Neutrophil (primary cell): ENCODE measurements at regions not wholly inside any gene's neighbourhood (a gene's known extent, or its start where the extent isn't known, plus 50 kb on each side); places are given as distances from the start of the nearest gene placed in this dataset.
"Not testable (repeated sequence)": the region's sequence is repeated elsewhere in the genome, so short reads cannot be mapped to it uniquely, and the experiment has no call there.

ENCODE experiments used
- H3K27ac ChIP-seq: fragments of 200-600 bp; sonication (generic); 2 replicates; pipeline ENCODE4 v1.5.1; 2016; ENCODE audit warnings: mild to moderate bottlenecking, moderate library complexity
- H3K27me3 ChIP-seq: fragments of 200-600 bp; sonication (generic); 2 replicates; pipeline ENCODE4 v1.6.0; 2016; ENCODE audit warnings: mild to moderate bottlenecking
- H3K36me3 ChIP-seq: fragments of 200-600 bp; sonication (generic); 2 replicates; pipeline ENCODE4 v1.5.1; 2017
- H3K4me1 ChIP-seq, 2 experiments: fragments of 200-600 bp in 1 of 2; sonication (generic) in 1 of 2; 1 replicate in 1 of 2; 2 replicates in 1 of 2; pipeline versions ENCODE4 v1.5.1 to v1.6.1; 2013 to 2016; ENCODE audit warnings: low read depth in 1 of 2, low read length in 1 of 2, mild to moderate bottlenecking in 1 of 2, moderate library complexity in 1 of 2; ENCODE audit not compliant: control insufficient read depth in 1 of 2, insufficient read depth in 1 of 2
- H3K4me3 ChIP-seq, 2 experiments: fragments of 200-600 bp in 1 of 2; sonication (generic) in 1 of 2; 1 replicate in 1 of 2; 2 replicates in 1 of 2; pipeline ENCODE4 v1.5.1; 2013 to 2016; ENCODE audit warnings: low read depth in 1 of 2, low read length in 1 of 2, mild to moderate bottlenecking in 1 of 2, moderate library complexity in 1 of 2
- H3K9me3 ChIP-seq: fragments of 200-600 bp; sonication (generic); 2 replicates; pipeline ENCODE4 v1.5.1; 2016
- TF ChIP-seq, protein P1 (sequence below): fragments of 200-600 bp; sonication (generic); IDR thresholded peaks from 2 replicates; pipeline ENCODE4 v1.5.1; 2016; ENCODE audit warnings: antibody characterized with exemption

DNA sequence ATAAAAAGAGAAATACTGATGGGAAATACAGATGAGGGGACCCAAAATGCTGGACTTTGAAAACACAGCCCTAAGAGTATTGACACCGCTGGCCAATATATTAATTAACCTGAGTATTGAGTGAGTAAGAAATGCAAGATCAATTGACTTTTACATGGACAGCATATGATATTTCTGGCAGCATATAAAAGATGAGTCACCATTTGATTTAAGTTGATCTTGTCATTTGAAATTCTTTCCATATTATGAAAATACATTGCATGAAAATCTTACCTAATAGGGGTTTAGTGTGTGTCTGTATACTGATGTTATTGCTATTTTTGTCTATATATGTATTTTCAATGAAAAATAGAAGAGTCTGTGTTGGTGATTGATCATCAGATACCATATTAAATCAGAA, 619.6 kb downstream of the KCTD12 start:
- Histone ChIP-seq H3K4me1 (no peaks in the 10 kb centered on the region), H3K9me3 (no peaks in the 10 kb centered on the region), H3K27ac (no peak overlapping the region), H3K4me3 (no peak overlapping the region), H3K27me3 (no peaks in the 10 kb centered on the region), H3K36me3 (no peaks in the 10 kb centered on the region)
- TF ChIP-seq, protein P1, sequence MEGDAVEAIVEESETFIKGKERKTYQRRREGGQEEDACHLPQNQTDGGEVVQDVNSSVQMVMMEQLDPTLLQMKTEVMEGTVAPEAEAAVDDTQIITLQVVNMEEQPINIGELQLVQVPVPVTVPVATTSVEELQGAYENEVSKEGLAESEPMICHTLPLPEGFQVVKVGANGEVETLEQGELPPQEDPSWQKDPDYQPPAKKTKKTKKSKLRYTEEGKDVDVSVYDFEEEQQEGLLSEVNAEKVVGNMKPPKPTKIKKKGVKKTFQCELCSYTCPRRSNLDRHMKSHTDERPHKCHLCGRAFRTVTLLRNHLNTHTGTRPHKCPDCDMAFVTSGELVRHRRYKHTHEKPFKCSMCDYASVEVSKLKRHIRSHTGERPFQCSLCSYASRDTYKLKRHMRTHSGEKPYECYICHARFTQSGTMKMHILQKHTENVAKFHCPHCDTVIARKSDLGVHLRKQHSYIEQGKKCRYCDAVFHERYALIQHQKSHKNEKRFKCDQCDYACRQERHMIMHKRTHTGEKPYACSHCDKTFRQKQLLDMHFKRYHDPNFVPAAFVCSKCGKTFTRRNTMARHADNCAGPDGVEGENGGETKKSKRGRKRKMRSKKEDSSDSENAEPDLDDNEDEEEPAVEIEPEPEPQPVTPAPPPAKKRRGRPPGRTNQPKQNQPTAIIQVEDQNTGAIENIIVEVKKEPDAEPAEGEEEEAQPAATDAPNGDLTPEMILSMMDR: no peak

DNA sequence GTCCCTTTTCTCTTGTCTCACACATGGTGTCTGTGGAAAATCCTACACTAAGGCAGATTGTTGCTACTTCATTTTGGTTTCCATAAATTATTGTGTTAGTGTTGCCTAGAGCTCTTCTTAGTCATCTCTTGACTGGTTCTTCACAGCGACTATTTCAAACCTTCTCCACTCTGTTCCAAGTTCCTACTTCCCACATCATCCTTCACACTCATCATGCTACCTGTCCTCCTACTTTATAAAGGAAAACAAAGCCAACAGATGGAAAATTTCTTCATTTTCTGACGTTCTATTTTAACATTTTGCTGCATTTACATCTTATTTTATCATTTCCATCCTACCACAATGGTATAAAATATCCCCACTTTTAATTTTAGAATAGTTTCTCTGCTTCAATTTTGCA, 614.1 kb downstream of the LMO7 start:
- TF ChIP-seq, protein P1: no peak
- Histone ChIP-seq H3K36me3 (no peaks in the 10 kb centered on the region), H3K27me3 (no peaks in the 10 kb centered on the region), H3K4me1 (no peaks in the 10 kb centered on the region), H3K9me3 (no peaks in the 10 kb centered on the region), H3K4me3 (no peak overlapping the region), H3K27ac (no peak overlapping the region)

DNA sequence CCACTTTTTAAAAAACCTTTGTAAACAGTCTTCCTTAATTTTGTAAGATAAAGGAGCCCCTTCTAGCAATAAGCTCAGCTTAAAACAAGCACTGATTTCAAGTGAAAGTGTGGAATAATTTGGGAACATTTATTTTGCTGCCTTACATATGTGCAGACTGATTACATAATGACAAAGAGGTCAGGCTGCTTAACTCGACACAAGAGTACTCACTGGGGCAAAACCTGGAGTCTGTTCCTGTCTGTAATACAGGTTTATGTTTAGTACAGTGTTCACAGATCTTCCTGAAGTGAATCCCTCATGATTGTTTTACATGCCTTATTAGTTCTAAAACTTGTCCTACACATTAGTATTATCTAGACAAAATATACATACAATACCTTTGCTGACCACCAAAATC, 609.8 kb downstream of the LMO7 start:
- Histone ChIP-seq H3K9me3 (no peaks in the 10 kb centered on the region), H3K27me3 (no peaks in the 10 kb centered on the region), H3K36me3 (no peaks in the 10 kb centered on the region), H3K27ac (no peak overlapping the region), H3K4me1 (no peaks in the 10 kb centered on the region), H3K4me3 (no peak overlapping the region)
- TF ChIP-seq, protein P1: no peak

DNA sequence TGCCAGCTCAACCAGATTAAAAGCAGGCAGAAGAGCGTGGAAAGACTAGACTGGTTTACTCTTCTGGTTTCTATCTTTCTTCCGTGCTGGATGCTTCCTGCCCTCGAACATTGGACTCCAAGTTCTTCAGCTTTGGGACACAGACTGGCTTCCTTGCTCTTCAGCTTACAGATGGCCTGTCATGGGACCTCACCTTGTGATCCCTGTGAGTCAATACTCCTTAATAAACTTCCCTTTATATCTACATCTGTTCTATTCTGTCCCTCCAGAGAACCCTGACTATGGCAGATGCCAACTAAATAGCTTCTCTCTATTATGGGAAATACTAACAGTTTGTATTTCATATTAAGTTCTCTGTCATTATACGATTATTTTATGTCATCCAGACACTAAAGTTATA, 609.1 kb downstream of the LMO7 start:
- Histone ChIP-seq H3K27ac (no peak overlapping the region), H3K27me3 (no peaks in the 10 kb centered on the region), H3K9me3 (no peaks in the 10 kb centered on the region), H3K4me3 (no peak overlapping the region), H3K36me3 (no peaks in the 10 kb centered on the region), H3K4me1 (no peaks in the 10 kb centered on the region)
- TF ChIP-seq, protein P1: no peak

DNA sequence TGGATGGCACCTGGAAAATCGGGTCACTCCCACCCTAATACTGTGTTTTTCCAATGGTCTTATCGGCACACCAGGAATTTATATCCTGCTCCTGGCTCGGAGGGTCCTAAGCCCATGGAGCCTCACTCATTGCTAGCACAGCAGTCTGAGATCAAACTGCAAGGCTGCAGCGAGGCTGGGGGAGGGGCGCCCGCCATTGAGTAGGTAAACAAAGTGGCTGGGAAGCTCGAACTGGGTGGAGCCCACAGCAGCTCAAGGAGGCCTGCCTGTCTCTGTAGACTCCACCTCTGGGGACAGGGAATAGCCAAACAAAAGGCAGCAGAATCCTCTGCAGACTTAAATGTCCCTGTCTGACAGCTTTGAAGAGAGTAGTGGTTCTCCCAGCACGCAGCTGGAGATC, 607.0 kb downstream of the LMO7 start:
- H3K4me1 ChIP-seq, H3K27me3 ChIP-seq, H3K27ac ChIP-seq, H3K36me3 ChIP-seq, H3K4me3 ChIP-seq, H3K9me3 ChIP-seq: not testable (repeated sequence)

DNA sequence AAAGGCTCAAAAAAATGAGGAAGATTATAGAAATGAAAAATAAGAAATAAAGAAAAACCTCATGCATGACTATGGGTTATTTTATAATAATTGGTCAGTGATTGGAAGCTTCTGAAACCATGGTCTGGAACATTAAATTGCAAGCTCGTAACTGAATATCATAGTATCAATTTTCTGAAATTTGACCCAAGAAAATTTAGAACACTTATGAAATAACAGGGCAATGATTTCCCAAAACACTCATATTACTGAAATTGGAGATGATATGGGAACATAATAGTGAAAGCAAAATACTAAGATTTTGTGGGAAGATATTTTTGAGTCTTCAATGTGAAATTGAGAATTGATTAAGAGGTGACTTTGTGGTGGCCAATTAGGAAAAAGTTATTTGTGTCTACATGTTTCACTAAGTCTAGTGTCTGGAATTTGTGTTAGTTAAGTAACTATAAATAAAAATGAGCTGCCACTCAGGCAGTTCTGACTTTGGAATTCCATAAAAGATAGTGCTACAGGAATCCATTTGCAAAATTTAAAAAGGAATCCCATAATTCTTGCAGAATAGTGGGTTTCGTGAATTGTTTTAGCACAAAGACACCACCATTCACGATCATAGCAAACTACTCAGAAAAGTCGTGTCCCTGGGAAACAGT, 603.0 kb downstream of the LMO7 start:
- Histone ChIP-seq H3K9me3 (no peaks in the 10 kb centered on the region), H3K4me1 (no peaks in the 10 kb centered on the region), H3K4me3 (no peak overlapping the region), H3K27me3 (no peaks in the 10 kb centered on the region), H3K27ac (no peak overlapping the region), H3K36me3 (no peaks in the 10 kb centered on the region)
- TF ChIP-seq, protein P1: no peak
